Activated T-helper 1 cell treated with anti-CD3 and anti-CD28 coated beads, Interleukin-12 subunit alpha, Interleukin-12 subunit beta, Interleukin-2, Interleukin-4 antibody, amounts not matched to agents 30 ng/mL and 10 ng/mL and 1 ng/mL, durations not matched to agents 14 hours and 24 hours and 36 hours (primary cell): ENCODE measurements at regions not wholly inside any gene's neighbourhood (a gene's known extent, or its start where the extent isn't known, plus 50 kb on each side); places are given as distances from the start of the nearest gene placed in this dataset.
"Not testable (repeated sequence)": the region's sequence is repeated elsewhere in the genome, so short reads cannot be mapped to it uniquely, and the experiment has no call there.

ENCODE experiments used
- DNase-seq: peaks from one replicate; pipeline ENCODE4 v3.0.0; 2021; ENCODE audit warnings: low spot score
- H3K27ac Mint-ChIP-seq: one replicate; pipeline ENCODE4 v1.8.0; 2021; ENCODE audit warnings: mild to moderate bottlenecking, mixed read lengths
- H3K27me3 Mint-ChIP-seq: one replicate; pipeline ENCODE4 v1.8.0; 2022; ENCODE audit warnings: mild to moderate bottlenecking, moderate library complexity, mixed read lengths; ENCODE audit not compliant: insufficient read depth
- H3K36me3 Mint-ChIP-seq: one replicate; pipeline ENCODE4 v1.8.0; 2021; ENCODE audit warnings: low read depth, mixed read lengths
- H3K4me1 Mint-ChIP-seq: one replicate; pipeline ENCODE4 v1.8.0; 2021; ENCODE audit warnings: low read depth, mixed read lengths
- H3K4me3 Mint-ChIP-seq: one replicate; pipeline ENCODE4 v1.8.0; 2021; ENCODE audit warnings: mild to moderate bottlenecking, moderate library complexity, mixed read lengths
- H3K9me3 Mint-ChIP-seq: one replicate; pipeline ENCODE4 v1.8.0; 2021; ENCODE audit warnings: mixed read lengths
- intact Hi-C: fragments of 100-400 bp; cut with micrococcal nuclease; formaldehyde crosslinking; loops from one replicate; pipeline ENCODE4 v1.15.1; 2024

- H3K27me3 Mint-ChIP-seq, result not testable (repeated sequence)
Observed at GRCh38 chr6:77087794-77088318, 375.4 kb downstream of the HTR1B start.

GRCh38 chr6:77074037-77074713, 389.1 kb downstream of the HTR1B start:
- Mint-ChIP-seq H3K4me3 (no peak overlapping the region), H3K27me3 (no peaks in the 10 kb centered on the region), H3K36me3 (no peaks in the 10 kb centered on the region), H3K27ac (no peak overlapping the region), H3K9me3 (no peaks in the 10 kb centered on the region), H3K4me1 (no peaks in the 10 kb centered on the region)
- intact Hi-C loops, result no loop called here
- no peak for DNase-seq

More at GRCh38 chr6:77087794-77088318, 375.4 kb downstream of the HTR1B start:
- DNase-seq, H3K9me3 Mint-ChIP-seq, H3K4me3 Mint-ChIP-seq, H3K27ac Mint-ChIP-seq, H3K36me3 Mint-ChIP-seq, H3K4me1 Mint-ChIP-seq, intact Hi-C loops: not testable (repeated sequence)

DNA sequence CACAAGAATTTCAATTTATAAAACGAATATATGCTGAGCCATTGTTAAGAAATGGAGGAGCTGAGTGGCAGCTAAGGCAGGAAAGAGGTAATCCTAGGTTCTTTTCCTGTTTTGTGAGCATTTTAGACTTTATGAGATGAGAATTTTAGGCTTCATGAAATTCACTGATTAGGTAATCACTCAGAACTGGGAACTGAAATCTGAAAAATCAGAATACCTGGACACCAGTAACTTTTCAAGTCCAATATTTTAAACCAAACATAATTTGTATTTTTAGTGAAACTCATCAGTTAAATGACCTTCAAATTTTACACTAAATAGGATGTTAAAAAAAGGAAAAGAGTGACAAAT, 389.9 kb downstream of the HTR1B start:
- Mint-ChIP-seq H3K9me3 (no peaks in the 10 kb centered on the region), H3K36me3 (no peaks in the 10 kb centered on the region), H3K27me3 (no peaks in the 10 kb centered on the region), H3K4me3 (no peak overlapping the region), H3K27ac (no peak overlapping the region), H3K4me1 (no peaks in the 10 kb centered on the region)
- DNase-seq, result no peak
- intact Hi-C loops, result no loop called here

DNA sequence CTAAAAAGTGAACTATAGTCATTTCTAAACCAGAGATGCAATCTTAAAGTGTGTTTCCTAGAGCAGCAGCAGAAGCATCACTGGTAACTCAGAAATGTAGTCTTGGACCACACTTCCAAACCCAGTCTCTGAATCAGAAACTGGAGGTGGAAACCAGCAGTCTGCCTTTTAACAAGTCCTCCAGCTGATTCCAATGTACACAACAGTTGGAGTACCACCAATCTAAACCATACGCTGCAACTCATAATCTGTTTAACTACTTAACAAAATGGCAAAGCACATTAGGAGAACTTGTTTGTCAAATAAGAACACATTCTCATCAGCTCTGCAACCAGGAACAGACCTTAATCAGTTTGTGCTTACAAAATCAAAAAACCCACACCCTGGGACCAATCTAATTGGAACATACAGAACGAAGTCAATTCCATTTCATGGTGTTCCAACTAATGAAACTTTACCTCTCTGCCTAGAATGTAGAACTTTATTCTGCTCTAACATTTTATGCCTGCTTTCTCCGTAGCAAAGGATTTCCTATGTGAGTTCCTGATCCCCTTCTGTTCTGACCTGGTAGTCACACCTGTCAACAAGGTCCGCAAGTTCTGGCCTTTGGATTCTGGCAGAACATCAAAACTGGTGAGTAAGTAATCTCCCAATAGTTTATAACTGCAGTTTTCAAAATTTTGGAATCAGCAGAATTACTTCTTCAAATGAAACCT, 390.4 kb downstream of the HTR1B start:
- H3K36me3 Mint-ChIP-seq, result no peaks in the 10 kb centered on the region
- intact Hi-C loops, result no loop called here

DNA sequence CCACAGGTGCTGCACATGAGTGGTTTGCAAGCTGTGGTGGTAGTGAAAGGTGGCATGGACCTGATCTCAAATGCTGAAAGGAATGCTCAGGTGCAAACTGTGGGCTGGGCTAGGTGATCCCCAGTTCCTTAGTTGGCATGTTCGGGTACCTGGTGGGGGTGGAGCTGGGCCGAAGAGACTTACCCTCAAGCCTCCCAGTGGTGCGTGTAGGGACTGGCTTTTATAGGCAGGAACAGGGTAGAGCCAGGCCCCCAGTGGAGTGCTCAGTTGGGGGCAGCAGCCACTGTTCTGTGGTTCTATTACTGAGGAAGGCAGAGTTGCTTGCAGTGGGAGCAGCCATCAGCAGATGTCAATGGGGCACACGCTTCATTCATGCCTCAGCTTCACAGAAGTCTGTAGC, 399.8 kb downstream of the HTR1B start:
- H3K36me3 Mint-ChIP-seq, result no peaks in the 10 kb centered on the region
- H3K4me3 Mint-ChIP-seq, result no peak overlapping the region
- intact Hi-C loops, result no loop called here
- no peaks in the 10 kb centered on the region for H3K4me1 Mint-ChIP-seq
- DNase-seq, result no peak
- peaks cover 8% of the 10 kb centered on the region for H3K9me3 Mint-ChIP-seq
- no peaks in the 10 kb centered on the region for H3K27me3 Mint-ChIP-seq
- H3K27ac Mint-ChIP-seq, result no peak overlapping the region

More for the DNA sequence above, 390.4 kb downstream of the HTR1B start:
- no peak for DNase-seq
- Mint-ChIP-seq H3K27ac (no peak overlapping the region), H3K4me1 (no peaks in the 10 kb centered on the region), H3K4me3 (no peak overlapping the region), H3K9me3 (no peaks in the 10 kb centered on the region), H3K27me3 (no peaks in the 10 kb centered on the region)

- H3K36me3 Mint-ChIP-seq, result no peaks in the 10 kb centered on the region
- H3K4me3 Mint-ChIP-seq, result no peak overlapping the region
- peaks cover 27% of the 10 kb centered on the region for H3K9me3 Mint-ChIP-seq
- H3K27ac Mint-ChIP-seq, result no peak overlapping the region
- no peak for DNase-seq
- no peaks in the 10 kb centered on the region for H3K27me3 Mint-ChIP-seq
- intact Hi-C loops, result no loop called here
- no peaks in the 10 kb centered on the region for H3K4me1 Mint-ChIP-seq
Observed at GRCh38 chr6:77055711-77056110, 407.6 kb downstream of the HTR1B start.

DNA sequence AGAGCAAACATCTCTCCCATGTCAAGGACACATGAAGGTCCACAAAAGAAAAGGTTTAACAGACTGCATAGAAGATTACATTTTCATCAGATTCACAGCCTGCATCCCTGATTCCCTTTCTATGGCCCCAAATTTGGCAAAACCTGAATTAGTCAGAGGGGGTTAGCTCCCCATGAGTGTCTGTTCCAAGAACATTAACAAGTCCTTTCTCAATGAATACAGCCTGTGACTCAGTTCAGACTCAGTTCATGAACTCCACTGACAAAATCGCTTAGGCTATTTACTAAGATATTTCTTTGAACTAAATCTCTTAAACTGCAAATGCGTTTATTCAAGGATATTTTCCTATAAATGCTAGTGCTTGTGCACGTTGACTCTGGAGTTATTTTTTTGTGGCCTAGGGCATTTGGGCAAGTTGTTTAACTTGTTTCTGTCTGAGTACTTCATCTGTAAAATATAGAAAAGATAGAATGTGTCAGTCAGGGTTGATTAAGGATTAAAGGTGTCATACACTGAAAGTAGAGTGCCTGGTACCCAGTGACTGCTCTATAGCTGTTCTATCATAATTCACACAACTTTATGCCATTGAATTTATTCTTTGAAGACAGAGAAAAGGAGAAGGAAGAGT, 422.6 kb downstream of the HTR1B start:
- peaks cover 24% of the 10 kb centered on the region for H3K9me3 Mint-ChIP-seq
- intact Hi-C loops, result no loop called here
- H3K4me3 Mint-ChIP-seq, result no peak overlapping the region
- no peaks in the 10 kb centered on the region for H3K27me3 Mint-ChIP-seq
- no peak overlapping the region for H3K27ac Mint-ChIP-seq
- H3K36me3 Mint-ChIP-seq, result no peaks in the 10 kb centered on the region
- DNase-seq, result no peak
- no peaks in the 10 kb centered on the region for H3K4me1 Mint-ChIP-seq

GRCh38 chr6:77038807-77039206, 424.5 kb downstream of the HTR1B start:
- Mint-ChIP-seq H3K4me3 (no peak overlapping the region), H3K9me3 (peaks cover 19% of the 10 kb centered on the region), H3K27ac (no peak overlapping the region), H3K27me3 (no peaks in the 10 kb centered on the region), H3K4me1 (no peaks in the 10 kb centered on the region), H3K36me3 (no peaks in the 10 kb centered on the region)
- intact Hi-C loops, result no loop called here
- DNase-seq, result no peak

DNA sequence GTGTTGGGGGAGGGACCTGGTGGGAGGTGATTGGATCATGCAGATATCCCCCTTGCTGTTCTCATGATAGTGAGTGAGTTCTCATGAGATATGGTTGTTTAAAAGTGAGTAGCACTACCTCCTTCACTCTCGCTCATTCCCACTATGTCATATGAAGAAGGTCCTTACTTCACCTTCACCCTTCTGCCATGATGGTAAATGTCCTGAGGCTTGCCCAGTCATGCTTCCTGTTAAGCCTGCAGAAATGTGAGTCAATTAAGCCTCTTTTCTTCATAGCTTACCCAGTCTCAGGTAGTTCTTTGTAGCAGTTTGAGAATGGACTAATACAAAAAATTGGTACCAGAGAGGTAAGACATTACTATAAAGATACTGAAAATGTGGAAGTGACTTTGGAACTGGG, 425.9 kb downstream of the HTR1B start:
- Mint-ChIP-seq H3K36me3 (no peaks in the 10 kb centered on the region), H3K27ac (no peak overlapping the region), H3K4me1 (no peaks in the 10 kb centered on the region), H3K27me3 (no peaks in the 10 kb centered on the region), H3K4me3 (no peak overlapping the region), H3K9me3 (peaks cover 19% of the 10 kb centered on the region)
- DNase-seq, result no peak
- intact Hi-C loops, result no loop called here

- H3K4me1 Mint-ChIP-seq, result no peaks in the 10 kb centered on the region
- no peak for DNase-seq
- no peak overlapping the region for H3K4me3 Mint-ChIP-seq
- no peak overlapping the region for H3K27ac Mint-ChIP-seq
- H3K27me3 Mint-ChIP-seq, result no peaks in the 10 kb centered on the region
- intact Hi-C loops, result no loop called here
- H3K36me3 Mint-ChIP-seq, result no peaks in the 10 kb centered on the region
- peaks cover 19% of the 10 kb centered on the region for H3K9me3 Mint-ChIP-seq
Observed at GRCh38 chr6:77036400-77036799, 426.9 kb downstream of the HTR1B start.

DNA sequence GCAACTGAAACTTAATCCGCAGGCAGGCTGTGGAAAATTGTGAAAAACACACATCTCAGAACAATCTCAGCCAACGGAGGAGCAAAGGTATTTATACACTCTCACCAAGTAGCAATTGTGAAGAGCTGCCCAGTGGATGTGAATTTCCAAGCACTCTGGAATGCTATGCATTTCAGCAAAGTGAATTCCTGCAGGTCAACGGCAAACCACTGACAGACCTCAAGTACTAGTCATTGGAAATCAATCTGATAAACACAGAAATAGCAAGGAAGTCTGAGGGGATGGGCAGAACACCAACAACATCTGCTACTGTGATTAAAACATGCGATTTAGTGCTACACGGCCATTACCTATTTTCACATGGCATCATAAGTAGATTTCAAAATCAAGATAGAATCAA, 429.1 kb downstream of the HTR1B start:
- Mint-ChIP-seq H3K27ac (no peak overlapping the region), H3K27me3 (no peaks in the 10 kb centered on the region), H3K36me3 (no peaks in the 10 kb centered on the region), H3K4me3 (no peak overlapping the region), H3K9me3 (peaks cover 25% of the 10 kb centered on the region), H3K4me1 (no peaks in the 10 kb centered on the region)
- DNase-seq, result no peak
- intact Hi-C loops, result no loop called here

GRCh38 chr6:77030929-77031674, 432.2 kb downstream of the HTR1B start:
- DNase-seq, result no peak
- Mint-ChIP-seq H3K27ac (no peak overlapping the region), H3K36me3 (no peaks in the 10 kb centered on the region), H3K27me3 (no peaks in the 10 kb centered on the region), H3K4me3 (no peak overlapping the region), H3K4me1 (no peaks in the 10 kb centered on the region), H3K9me3 (peaks cover 11% of the 10 kb centered on the region)
- intact Hi-C loops, result no loop called here

DNA sequence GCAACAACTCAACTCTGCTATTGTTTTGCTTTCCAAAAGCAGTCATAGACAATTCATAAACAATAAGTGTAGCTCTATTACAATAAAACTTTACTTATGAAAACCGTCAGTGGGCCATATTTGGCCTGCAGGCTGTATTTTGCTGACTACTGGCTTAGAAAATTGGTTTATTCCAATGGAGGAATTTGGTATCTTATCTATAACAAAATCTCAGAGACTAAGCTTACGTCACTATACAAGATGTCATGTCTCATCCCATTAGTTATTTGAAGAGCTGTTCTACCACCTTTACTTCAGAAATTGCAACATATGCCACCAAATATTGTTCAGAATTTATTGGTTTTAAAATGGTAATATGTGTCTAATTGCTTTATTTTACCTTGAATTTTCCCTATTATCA, 436.9 kb downstream of the HTR1B start:
- no peak overlapping the region for H3K27ac Mint-ChIP-seq
- no peaks in the 10 kb centered on the region for H3K36me3 Mint-ChIP-seq
- H3K4me3 Mint-ChIP-seq, result no peak overlapping the region
- intact Hi-C loops, result no loop called here
- peaks cover 11% of the 10 kb centered on the region for H3K9me3 Mint-ChIP-seq
- H3K4me1 Mint-ChIP-seq, result no peaks in the 10 kb centered on the region
- no peaks in the 10 kb centered on the region for H3K27me3 Mint-ChIP-seq
- no peak for DNase-seq
